Activated naive CD8-positive, alpha-beta T cell treated with anti-CD3 and anti-CD28 coated beads, Interleukin-2, amount 10 ng/mL, durations not matched to agents 7 days and 5 days (primary cell): ENCODE measurements at regions not wholly inside any gene's neighbourhood (a gene's known extent, or its start where the extent isn't known, plus 50 kb on each side); places are given as distances from the start of the nearest gene placed in this dataset.

ENCODE experiments used
- ATAC-seq: fragments of 150-1000 bp; cut with Tn5 transposase; one replicate; pipeline ENCODE4 v1.10.0; 2021; ENCODE audit warnings: low read depth, moderate library complexity
- POLR2A ChIA-PET: fragments of 350-600 bp; sonication (Branson Sonifier 250); formaldehyde crosslinking; loops from one replicate; lab custom pipeline; 2021; ENCODE audit warnings: antibody characterized with exemption; lab: Charles Lee
- DNase-seq: peaks from one replicate; pipeline ENCODE4 v3.0.0; 2021
- H3K27ac Mint-ChIP-seq: one replicate; pipeline ENCODE4 v1.8.0; 2022; ENCODE audit warnings: mild to moderate bottlenecking, mixed read lengths
- H3K27me3 Mint-ChIP-seq: one replicate; pipeline ENCODE4 v1.8.0; 2022; ENCODE audit warnings: mild to moderate bottlenecking, moderate library complexity, mixed read lengths
- H3K36me3 Mint-ChIP-seq: one replicate; pipeline ENCODE4 v1.8.0; 2021; ENCODE audit warnings: mild to moderate bottlenecking, mixed read lengths
- H3K4me1 Mint-ChIP-seq: one replicate; pipeline ENCODE4 v1.8.0; 2021; ENCODE audit warnings: mixed read lengths
- H3K4me3 Mint-ChIP-seq: one replicate; pipeline ENCODE4 v1.8.0; 2022; ENCODE audit warnings: mild to moderate bottlenecking, moderate library complexity, mixed read lengths
- H3K9me3 Mint-ChIP-seq: one replicate; pipeline ENCODE4 v1.8.0; 2021; ENCODE audit warnings: mixed read lengths

- H3K27me3 Mint-ChIP-seq, result no peaks in the 10 kb centered on the region
- DNase-seq (no peak), ATAC-seq (no peak)
- no peaks in the 10 kb centered on the region for H3K9me3 Mint-ChIP-seq
- POLR2A ChIA-PET, result interaction anchor here (0.9 to 4.0 kb wide), 10 partner anchors 7 to 437 kb away, joined by 3 to 48 read pairs (median 3); partner anchors contain the start of gene TLE3
- peak overlapping the region; percentile 88 for H3K4me3 Mint-ChIP-seq
- peaks cover 53% of the 10 kb centered on the region for H3K4me1 Mint-ChIP-seq
- H3K27ac Mint-ChIP-seq, result peak overlapping the region; percentile 95
- peaks cover 8% of the 10 kb centered on the region for H3K36me3 Mint-ChIP-seq
These were observed 229.2 kb downstream of the UACA start for GRCh38 chr15:70533931-70534742.

DNA sequence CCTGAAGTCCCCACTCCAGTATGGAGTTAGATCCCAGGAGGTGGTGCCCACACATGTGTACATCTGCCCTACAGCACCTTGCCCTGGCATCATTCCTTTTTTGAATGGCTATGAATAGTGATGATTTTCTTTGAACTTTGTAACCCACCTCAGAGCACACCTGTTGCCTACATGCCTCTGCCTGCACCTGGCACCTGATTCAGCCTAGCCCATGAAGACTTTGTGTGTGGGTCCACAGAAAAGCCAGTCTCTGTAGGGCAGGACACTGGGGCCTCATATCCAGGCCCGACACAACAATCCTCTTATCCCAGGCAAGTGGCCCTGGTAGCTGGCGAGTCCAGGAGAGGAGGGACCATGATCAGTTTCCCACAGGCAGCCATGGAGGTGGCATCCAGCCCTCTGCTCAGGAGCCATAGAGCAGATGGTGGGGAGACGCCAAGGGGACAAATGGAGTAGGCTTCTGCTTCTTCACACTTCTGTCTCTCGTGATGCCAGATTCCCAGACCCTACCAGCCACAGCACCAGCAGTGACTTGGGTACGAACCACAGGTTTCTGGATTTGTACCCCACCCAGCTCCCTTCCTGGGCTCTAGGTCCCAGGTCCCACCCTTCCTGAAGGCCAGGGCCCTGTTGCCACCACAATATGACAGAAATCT lies 230.7 kb downstream of the UACA start:
- Mint-ChIP-seq H3K9me3 (no peaks in the 10 kb centered on the region), H3K4me3 (no peak overlapping the region), H3K36me3 (peaks cover 13% of the 10 kb centered on the region), H3K4me1 (peaks cover 62% of the 10 kb centered on the region), H3K27me3 (no peaks in the 10 kb centered on the region), H3K27ac (no peak overlapping the region)
- DNase-seq (no peak), ATAC-seq (no peak)
- POLR2A ChIA-PET, result no interaction called here

GRCh38 chr15:70531576-70531975 lies 231.8 kb downstream of the UACA start:
- POLR2A ChIA-PET, result no interaction called here
- ATAC-seq (no peak), DNase-seq (no peak)
- no peaks in the 10 kb centered on the region for H3K9me3 Mint-ChIP-seq
- peaks cover 15% of the 10 kb centered on the region for H3K36me3 Mint-ChIP-seq
- H3K27me3 Mint-ChIP-seq, result no peaks in the 10 kb centered on the region
- H3K4me1 Mint-ChIP-seq, result peaks cover 67% of the 10 kb centered on the region
- no peak overlapping the region for H3K27ac Mint-ChIP-seq
- H3K4me3 Mint-ChIP-seq, result no peak overlapping the region

DNA sequence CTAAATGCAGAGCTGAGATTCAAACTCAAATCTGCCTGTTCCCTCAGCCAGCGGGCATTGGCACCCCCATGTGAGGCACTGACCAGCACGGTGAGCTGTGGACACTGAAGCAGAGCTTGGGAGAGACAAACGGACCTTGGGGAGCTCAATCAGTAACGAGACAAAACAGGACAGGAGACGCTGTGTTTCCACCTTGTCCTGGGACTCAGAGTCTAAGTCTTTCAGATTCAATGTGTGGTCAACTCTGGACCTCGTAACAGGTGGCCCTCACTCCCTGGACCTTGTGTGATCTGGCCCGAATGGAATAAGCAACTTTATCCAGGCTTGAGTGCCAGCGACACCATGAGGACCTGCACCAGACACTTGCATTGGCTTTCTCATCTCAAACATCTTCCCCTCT lies 232.5 kb downstream of the UACA start:
- DNase-seq (no peak), ATAC-seq (no peak)
- Mint-ChIP-seq H3K4me3 (no peak overlapping the region), H3K27ac (no peak overlapping the region), H3K36me3 (peaks cover 13% of the 10 kb centered on the region), H3K4me1 (peaks cover 62% of the 10 kb centered on the region), H3K27me3 (no peaks in the 10 kb centered on the region), H3K9me3 (no peaks in the 10 kb centered on the region)
- POLR2A ChIA-PET, result no interaction called here

DNA sequence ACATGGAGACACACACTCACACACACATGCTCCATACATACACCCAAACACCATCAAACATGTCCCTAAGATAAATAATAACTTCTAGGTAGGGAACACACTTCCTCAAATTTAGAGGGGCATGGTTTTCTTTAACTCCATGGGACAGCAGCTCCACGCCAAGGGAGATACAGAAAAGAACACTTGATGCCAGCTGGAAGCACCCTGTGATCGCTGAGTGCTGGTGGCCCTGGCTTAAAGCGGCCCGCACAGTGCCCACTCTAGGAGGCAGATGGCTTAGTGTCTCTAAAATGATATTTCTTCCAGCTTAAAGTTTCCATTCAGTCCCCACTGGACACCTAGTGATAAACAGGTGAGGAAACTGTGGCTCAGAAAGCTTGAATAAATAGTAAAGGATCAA lies 232.9 kb downstream of the UACA start:
- POLR2A ChIA-PET, result no interaction called here
- Mint-ChIP-seq H3K36me3 (peaks cover 13% of the 10 kb centered on the region), H3K9me3 (no peaks in the 10 kb centered on the region), H3K4me3 (peak overlapping the region; percentile 7), H3K4me1 (peaks cover 58% of the 10 kb centered on the region), H3K27me3 (no peaks in the 10 kb centered on the region), H3K27ac (peak overlapping the region; percentile 83)
- DNase-seq, result no peak
- ATAC-seq, result no peak

DNA sequence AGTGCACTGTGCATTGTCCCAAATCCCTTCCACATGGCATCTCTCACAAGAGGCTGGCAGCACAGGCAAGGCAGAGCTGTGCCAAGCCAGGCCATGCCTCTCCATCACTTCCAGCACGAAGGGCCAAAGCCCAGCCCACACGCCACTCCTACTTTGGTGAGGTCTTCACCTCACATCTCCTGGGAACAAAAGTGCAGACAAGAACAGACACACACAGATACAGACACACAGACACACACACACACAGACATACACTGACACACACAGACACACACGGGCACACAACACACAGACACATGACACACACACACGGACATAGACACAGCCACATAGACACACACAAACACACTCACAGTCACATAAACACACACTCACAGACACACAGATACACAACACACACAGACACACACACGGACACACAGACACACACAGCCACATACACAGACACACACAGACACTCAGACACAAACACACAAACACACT lies 233.3 kb downstream of the UACA start:
- peak overlapping the region; percentile 83 for H3K27ac Mint-ChIP-seq
- POLR2A ChIA-PET, result no interaction called here
- H3K9me3 Mint-ChIP-seq, result no peaks in the 10 kb centered on the region
- H3K4me1 Mint-ChIP-seq, result peaks cover 54% of the 10 kb centered on the region
- H3K36me3 Mint-ChIP-seq, result peaks cover 13% of the 10 kb centered on the region
- DNase-seq (no peak), ATAC-seq (no peak)
- H3K27me3 Mint-ChIP-seq, result no peaks in the 10 kb centered on the region
- peak overlapping the region; percentile 7 for H3K4me3 Mint-ChIP-seq

DNA sequence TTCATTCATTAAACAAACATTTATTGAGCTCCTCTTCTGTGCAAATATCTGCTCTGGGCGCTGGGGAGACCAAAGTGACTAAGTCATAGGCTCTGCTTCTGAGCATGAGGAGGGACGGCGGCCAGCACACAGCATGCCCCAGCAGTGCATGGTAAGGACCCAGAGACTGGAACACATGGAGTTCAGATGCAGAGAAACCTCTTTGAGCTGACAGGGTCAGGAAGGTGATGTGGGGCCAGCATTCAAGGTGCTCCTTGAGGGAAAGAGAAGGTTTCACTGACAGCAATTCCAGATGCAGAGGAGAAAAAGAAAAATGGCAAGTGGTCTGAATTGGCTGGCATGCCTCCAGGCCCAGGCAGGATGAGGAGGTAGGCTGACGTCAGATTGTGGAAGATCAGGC lies 234.5 kb downstream of the UACA start:
- no peaks in the 10 kb centered on the region for H3K9me3 Mint-ChIP-seq
- POLR2A ChIA-PET, result interaction anchor here (0.7 to 2.0 kb wide), 9 partner anchors 9 to 431 kb away, joined by 3 to 14 read pairs (median 3); partner anchors contain the start of gene TLE3
- peak overlapping the region; percentile 74 for H3K4me3 Mint-ChIP-seq
- ATAC-seq (no peak), DNase-seq (no peak)
- H3K27ac Mint-ChIP-seq, result peak overlapping the region; percentile 93
- H3K4me1 Mint-ChIP-seq, result peaks cover 45% of the 10 kb centered on the region
- H3K36me3 Mint-ChIP-seq, result peaks cover 13% of the 10 kb centered on the region
- H3K27me3 Mint-ChIP-seq, result no peaks in the 10 kb centered on the region

- Mint-ChIP-seq H3K4me1 (peaks cover 41% of the 10 kb centered on the region), H3K27ac (peak overlapping the region; percentile 93)
These were observed 235.1 kb downstream of the UACA start for GRCh38 chr15:70528270-70528706.

GRCh38 chr15:70526974-70527325 lies 236.4 kb downstream of the UACA start:
- peaks cover 12% of the 10 kb centered on the region for H3K36me3 Mint-ChIP-seq
- no peaks in the 10 kb centered on the region for H3K9me3 Mint-ChIP-seq
- no peak for DNase-seq
- no peaks in the 10 kb centered on the region for H3K27me3 Mint-ChIP-seq
- peak overlapping the region; percentile 93 for H3K27ac Mint-ChIP-seq
- POLR2A ChIA-PET, result interaction anchor here (0.6 to 1.4 kb wide), 2 partner anchors 8 to 285 kb away, joined by 6 read pairs; no protein-coding TSS in a partner anchor
- H3K4me3 Mint-ChIP-seq, result no peak overlapping the region
- ATAC-seq, result no peak
- peaks cover 40% of the 10 kb centered on the region for H3K4me1 Mint-ChIP-seq

More at GRCh38 chr15:70528270-70528706, 235.1 kb downstream of the UACA start:
- Mint-ChIP-seq H3K4me3 (peak overlapping the region; percentile 74), H3K36me3 (peaks cover 12% of the 10 kb centered on the region), H3K9me3 (no peaks in the 10 kb centered on the region), H3K27me3 (no peaks in the 10 kb centered on the region)
- peak; percentile 95 for ATAC-seq
- POLR2A ChIA-PET, result interaction anchor here (0.7 to 2.0 kb wide), 9 partner anchors 9 to 431 kb away, joined by 3 to 14 read pairs (median 4); partner anchors contain the start of gene TLE3
- peak; percentile 68 for DNase-seq

DNA sequence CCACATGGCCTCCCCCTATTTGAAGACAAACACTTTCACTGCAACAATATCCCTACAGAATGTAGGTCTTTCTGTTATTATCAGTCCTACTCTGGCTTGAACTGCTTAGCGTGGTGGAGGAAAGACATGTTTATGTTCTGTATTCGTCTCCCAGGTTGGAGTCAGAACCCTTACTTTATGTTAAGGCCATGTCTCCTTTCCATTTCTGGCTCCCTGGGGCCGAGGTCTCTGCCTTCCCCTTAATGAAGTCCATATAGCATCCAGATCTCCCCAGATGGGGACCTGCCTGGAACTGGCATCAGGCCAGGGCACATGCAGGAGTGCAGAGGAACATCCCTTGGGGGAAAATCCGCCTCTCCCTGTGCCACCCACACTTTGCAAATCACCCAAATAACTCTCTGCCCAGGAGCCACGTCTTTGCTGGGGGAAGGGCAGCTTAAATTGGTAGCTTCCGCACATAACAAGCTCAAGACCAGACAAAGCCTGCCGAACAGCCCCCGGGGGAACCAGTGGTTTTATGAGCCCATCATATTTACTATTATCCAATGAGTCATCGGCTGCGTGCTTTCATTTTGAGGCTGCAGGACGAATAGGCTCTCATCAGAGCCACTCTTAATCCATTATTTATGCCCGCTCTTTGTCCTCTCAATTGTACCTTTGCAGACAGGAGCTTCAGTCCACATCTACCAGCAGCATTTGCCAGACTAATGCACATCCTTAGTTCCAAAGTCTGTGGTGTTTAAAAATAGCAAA lies 237.0 kb downstream of the UACA start:
- Mint-ChIP-seq H3K9me3 (no peaks in the 10 kb centered on the region), H3K27ac (peak overlapping the region; percentile 19), H3K4me1 (peaks cover 38% of the 10 kb centered on the region), H3K27me3 (no peaks in the 10 kb centered on the region), H3K4me3 (no peak overlapping the region), H3K36me3 (peaks cover 12% of the 10 kb centered on the region)
- ATAC-seq, result no peak
- POLR2A ChIA-PET, result interaction anchor here (0.6 to 1.4 kb wide), 2 partner anchors 9 to 286 kb away, joined by 6 read pairs; no protein-coding TSS in a partner anchor
- DNase-seq, result no peak

- Mint-ChIP-seq H3K4me1 (peaks cover 35% of the 10 kb centered on the region), H3K36me3 (peaks cover 12% of the 10 kb centered on the region), H3K4me3 (no peak overlapping the region), H3K27me3 (peaks cover 2% of the 10 kb centered on the region), H3K27ac (no peak overlapping the region), H3K9me3 (no peaks in the 10 kb centered on the region)
- DNase-seq (no peak), ATAC-seq (no peak)
- POLR2A ChIA-PET, result no interaction called here
These were observed 237.8 kb downstream of the UACA start for GRCh38 chr15:70525551-70525950.

DNA sequence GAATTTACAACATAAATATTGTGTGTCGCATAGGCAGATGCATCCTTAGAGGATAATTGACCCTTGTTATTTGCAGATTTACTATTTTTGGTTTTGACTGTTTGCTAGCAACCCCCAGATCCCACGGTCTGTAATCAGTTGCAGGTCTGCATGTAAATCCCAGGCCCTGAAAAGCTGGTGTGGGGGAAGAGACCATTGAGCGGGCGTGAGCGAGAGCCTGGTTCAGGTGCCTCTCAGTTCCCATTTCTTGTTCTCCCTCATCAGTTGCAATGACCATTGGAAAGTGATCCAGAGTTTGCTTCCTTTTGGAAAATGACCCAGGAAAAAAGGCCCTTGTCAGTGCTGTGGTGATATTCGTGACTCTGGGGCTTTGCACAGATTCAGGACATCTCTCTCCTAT lies 238.9 kb downstream of the UACA start:
- Mint-ChIP-seq H3K4me1 (peaks cover 26% of the 10 kb centered on the region), H3K27ac (no peak overlapping the region), H3K27me3 (peaks cover 2% of the 10 kb centered on the region), H3K36me3 (peaks cover 8% of the 10 kb centered on the region), H3K9me3 (no peaks in the 10 kb centered on the region), H3K4me3 (no peak overlapping the region)
- POLR2A ChIA-PET, result no interaction called here
- ATAC-seq (no peak), DNase-seq (no peak)

GRCh38 chr15:70523616-70524015 lies 239.7 kb downstream of the UACA start:
- Mint-ChIP-seq H3K4me1 (peaks cover 21% of the 10 kb centered on the region), H3K27me3 (peaks cover 2% of the 10 kb centered on the region), H3K36me3 (peaks cover 8% of the 10 kb centered on the region), H3K4me3 (no peak overlapping the region), H3K27ac (no peak overlapping the region), H3K9me3 (no peaks in the 10 kb centered on the region)
- ATAC-seq (no peak), DNase-seq (no peak)
- POLR2A ChIA-PET, result interaction anchor here (1.8 kb wide), 1 partner anchor 12 kb away, joined by 4 read pairs; no protein-coding TSS in a partner anchor
